ENCODE measurements at regions not wholly inside any gene's neighbourhood (a gene's known extent, or its start where the extent isn't known, plus 50 kb on each side); places are given as distances from the start of the nearest gene placed in this dataset.

GRCh38 chr10:31675726-31676125 lies 252.9 kb downstream of the ARHGAP12 start:
- BruUV-seq (replicated peaks) = no TSS peak
- Histone ChIP-seq H3K9me3 (ENCODE audit: control insufficient read depth, insufficient read depth, low read depth, low read length) (0 out of 2 replicates have a peak, but pooled peaks cover 8% of the 10 kb centered on the region), H3K36me3 (ENCODE audit: control insufficient read depth, insufficient read depth, low read length) (no peaks in the 10 kb centered on the region), H3K27me3 (ENCODE audit: control insufficient read depth, insufficient read depth, low read length) (no peaks in the 10 kb centered on the region), H3K4me3 (ENCODE audit: low read depth in 2 of 2, low read length in 2 of 2) (no peak overlapping the region), H3K4me1 (ENCODE audit: control insufficient read depth, insufficient read depth, low read length) (no peaks in the 10 kb centered on the region), H3K27ac (ENCODE audit: low read length) (no peak overlapping the region)
- ATAC-seq (no peak), DNase-seq (ENCODE audit: low read depth, low spot score) (no peak)
- ChIA-PET CTCF (no interaction called here), POLR2A (no interaction called here)
- in situ Hi-C loops (cut with HindIII; ENCODE audit: low pct_unique_long_range_greater_than_20kb, low sequenced_read_pairs) = no loop called here
- TF ChIP-seq CTCF (IDR thresholded peaks at IDR 0.05) (no peak), SIN3A (IDR thresholded peaks at IDR 0.05; ENCODE audit: borderline replicate concordance, insufficient read depth, low read depth, low read length) (no peak), POLR2AphosphoS5 (IDR thresholded peaks at IDR 0.05; ENCODE audit: low read depth, low read length) (no peak)
- intact Hi-C loops (cut with micrococcal nuclease; ENCODE audit: unreplicated experiment) = no loop called here

- H3K4me3 ChIP-seq (ENCODE audit: low read depth in 2 of 2, low read length in 2 of 2) = no peak overlapping the region
- no peak for ATAC-seq
- TF ChIP-seq CTCF (IDR thresholded peaks at IDR 0.05) = no peak
- TF ChIP-seq POLR2AphosphoS5 (IDR thresholded peaks at IDR 0.05; ENCODE audit: low read depth, low read length) = no peak
- no peak for TF ChIP-seq SIN3A (IDR thresholded peaks at IDR 0.05; ENCODE audit: borderline replicate concordance, insufficient read depth, low read depth, low read length)
- TF ChIP-seq, protein P1, sequence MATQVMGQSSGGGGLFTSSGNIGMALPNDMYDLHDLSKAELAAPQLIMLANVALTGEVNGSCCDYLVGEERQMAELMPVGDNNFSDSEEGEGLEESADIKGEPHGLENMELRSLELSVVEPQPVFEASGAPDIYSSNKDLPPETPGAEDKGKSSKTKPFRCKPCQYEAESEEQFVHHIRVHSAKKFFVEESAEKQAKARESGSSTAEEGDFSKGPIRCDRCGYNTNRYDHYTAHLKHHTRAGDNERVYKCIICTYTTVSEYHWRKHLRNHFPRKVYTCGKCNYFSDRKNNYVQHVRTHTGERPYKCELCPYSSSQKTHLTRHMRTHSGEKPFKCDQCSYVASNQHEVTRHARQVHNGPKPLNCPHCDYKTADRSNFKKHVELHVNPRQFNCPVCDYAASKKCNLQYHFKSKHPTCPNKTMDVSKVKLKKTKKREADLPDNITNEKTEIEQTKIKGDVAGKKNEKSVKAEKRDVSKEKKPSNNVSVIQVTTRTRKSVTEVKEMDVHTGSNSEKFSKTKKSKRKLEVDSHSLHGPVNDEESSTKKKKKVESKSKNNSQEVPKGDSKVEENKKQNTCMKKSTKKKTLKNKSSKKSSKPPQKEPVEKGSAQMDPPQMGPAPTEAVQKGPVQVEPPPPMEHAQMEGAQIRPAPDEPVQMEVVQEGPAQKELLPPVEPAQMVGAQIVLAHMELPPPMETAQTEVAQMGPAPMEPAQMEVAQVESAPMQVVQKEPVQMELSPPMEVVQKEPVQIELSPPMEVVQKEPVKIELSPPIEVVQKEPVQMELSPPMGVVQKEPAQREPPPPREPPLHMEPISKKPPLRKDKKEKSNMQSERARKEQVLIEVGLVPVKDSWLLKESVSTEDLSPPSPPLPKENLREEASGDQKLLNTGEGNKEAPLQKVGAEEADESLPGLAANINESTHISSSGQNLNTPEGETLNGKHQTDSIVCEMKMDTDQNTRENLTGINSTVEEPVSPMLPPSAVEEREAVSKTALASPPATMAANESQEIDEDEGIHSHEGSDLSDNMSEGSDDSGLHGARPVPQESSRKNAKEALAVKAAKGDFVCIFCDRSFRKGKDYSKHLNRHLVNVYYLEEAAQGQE (IDR thresholded peaks at IDR 0.05; ENCODE audit: insufficient read depth in 1 of 2, low read depth in 2 of 2, low read length in 1 of 2) = no peak
- TF ChIP-seq TCF7L2 (IDR thresholded peaks at IDR 0.05; ENCODE audit: low read depth, low read length) = no peak
- H3K27ac ChIP-seq (ENCODE audit: low read length) = no peak overlapping the region
- no peaks in the 10 kb centered on the region for H3K9me3 ChIP-seq (ENCODE audit: control insufficient read depth, insufficient read depth, low read depth, low read length)
- H3K4me1 ChIP-seq (ENCODE audit: control insufficient read depth, insufficient read depth, low read length) = no peaks in the 10 kb centered on the region
- DNase-seq (ENCODE audit: low read depth, low spot score) = no peak
- H3K36me3 ChIP-seq (ENCODE audit: control insufficient read depth, insufficient read depth, low read length) = no peaks in the 10 kb centered on the region
- ChIA-PET POLR2A (no interaction called here), CTCF (no interaction called here)
- intact Hi-C loops (cut with micrococcal nuclease; ENCODE audit: unreplicated experiment) = no loop called here
- no peaks in the 10 kb centered on the region for H3K27me3 ChIP-seq (ENCODE audit: control insufficient read depth, insufficient read depth, low read length)
- in situ Hi-C loops (cut with HindIII; ENCODE audit: low pct_unique_long_range_greater_than_20kb, low sequenced_read_pairs) = no loop called here
- no TSS peak for BruUV-seq (replicated peaks)
Observed at GRCh38 chr10:31669357-31669756, 259.3 kb downstream of the ARHGAP12 start.
